PFSK-1 (cell line): ENCODE measurements at regions not wholly inside any gene's neighbourhood (a gene's known extent, or its start where the extent isn't known, plus 50 kb on each side); places are given as distances from the start of the nearest gene placed in this dataset.

Source experiments
- POLR2AphosphoS5 ChIP-seq: IDR thresholded peaks from 2 replicates; pipeline ENCODE4 v1.6.1; 2012; ENCODE audit warnings: low read depth, mild to moderate bottlenecking, control low read depth, low read length, moderate library complexity
- SIN3A ChIP-seq: IDR thresholded peaks from 2 replicates; pipeline ENCODE4 v1.6.1; 2012; ENCODE audit warnings: mild to moderate bottlenecking, low read length, moderate library complexity, borderline replicate concordance; ENCODE audit not compliant: insufficient read depth
- TAF1 ChIP-seq: IDR thresholded peaks from 2 replicates; pipeline ENCODE4 v1.6.1; 2012; ENCODE audit warnings: low read length, control low read depth, borderline replicate concordance; ENCODE audit not compliant: insufficient read depth
- TF ChIP-seq, protein P1 (sequence below), 2 experiments: IDR thresholded peaks; 2 replicates each; pipeline versions ENCODE4 v1.6.1 to v1.8.0; 2011 to 2012; ENCODE audit warnings: low read depth in 2 of 2, low read length in 2 of 2, control low read depth in 1 of 2, inconsistent platforms in 1 of 2, mild to moderate bottlenecking in 1 of 2, moderate library complexity in 1 of 2; ENCODE audit not compliant: insufficient read depth in 1 of 2

DNA sequence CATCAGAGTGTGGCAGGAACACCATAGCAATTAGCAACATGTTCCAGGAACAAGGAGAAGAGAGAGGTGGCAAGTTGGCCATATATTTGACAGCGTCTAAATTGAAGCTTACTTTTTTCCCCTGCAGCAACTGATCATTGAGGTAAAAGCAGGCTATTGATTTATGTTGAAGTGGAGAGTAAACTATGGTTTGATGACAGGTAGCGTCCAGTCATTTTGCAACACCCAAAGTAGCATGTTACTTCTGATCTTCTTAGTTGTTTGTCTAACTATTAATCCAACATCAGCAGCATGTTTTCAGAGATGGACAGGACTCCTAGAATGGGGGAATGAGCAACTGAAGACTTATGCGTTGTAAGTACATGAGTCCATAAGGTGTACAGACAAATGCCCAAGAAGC lies 225.8 kb downstream of the ZPLD1 start:
- TF ChIP-seq SIN3A = no peak
- TF ChIP-seq TAF1 = no peak
- TF ChIP-seq POLR2AphosphoS5 = no peak
- TF ChIP-seq, protein P1, sequence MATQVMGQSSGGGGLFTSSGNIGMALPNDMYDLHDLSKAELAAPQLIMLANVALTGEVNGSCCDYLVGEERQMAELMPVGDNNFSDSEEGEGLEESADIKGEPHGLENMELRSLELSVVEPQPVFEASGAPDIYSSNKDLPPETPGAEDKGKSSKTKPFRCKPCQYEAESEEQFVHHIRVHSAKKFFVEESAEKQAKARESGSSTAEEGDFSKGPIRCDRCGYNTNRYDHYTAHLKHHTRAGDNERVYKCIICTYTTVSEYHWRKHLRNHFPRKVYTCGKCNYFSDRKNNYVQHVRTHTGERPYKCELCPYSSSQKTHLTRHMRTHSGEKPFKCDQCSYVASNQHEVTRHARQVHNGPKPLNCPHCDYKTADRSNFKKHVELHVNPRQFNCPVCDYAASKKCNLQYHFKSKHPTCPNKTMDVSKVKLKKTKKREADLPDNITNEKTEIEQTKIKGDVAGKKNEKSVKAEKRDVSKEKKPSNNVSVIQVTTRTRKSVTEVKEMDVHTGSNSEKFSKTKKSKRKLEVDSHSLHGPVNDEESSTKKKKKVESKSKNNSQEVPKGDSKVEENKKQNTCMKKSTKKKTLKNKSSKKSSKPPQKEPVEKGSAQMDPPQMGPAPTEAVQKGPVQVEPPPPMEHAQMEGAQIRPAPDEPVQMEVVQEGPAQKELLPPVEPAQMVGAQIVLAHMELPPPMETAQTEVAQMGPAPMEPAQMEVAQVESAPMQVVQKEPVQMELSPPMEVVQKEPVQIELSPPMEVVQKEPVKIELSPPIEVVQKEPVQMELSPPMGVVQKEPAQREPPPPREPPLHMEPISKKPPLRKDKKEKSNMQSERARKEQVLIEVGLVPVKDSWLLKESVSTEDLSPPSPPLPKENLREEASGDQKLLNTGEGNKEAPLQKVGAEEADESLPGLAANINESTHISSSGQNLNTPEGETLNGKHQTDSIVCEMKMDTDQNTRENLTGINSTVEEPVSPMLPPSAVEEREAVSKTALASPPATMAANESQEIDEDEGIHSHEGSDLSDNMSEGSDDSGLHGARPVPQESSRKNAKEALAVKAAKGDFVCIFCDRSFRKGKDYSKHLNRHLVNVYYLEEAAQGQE (IDR thresholded peaks at IDR 0.05; ENCODE audit: insufficient read depth in 1 of 2, low read depth in 2 of 2, low read length in 2 of 2) = no peak
